BJ (cell line): ENCODE measurements at regions not wholly inside any gene's neighbourhood (a gene's known extent, or its start where the extent isn't known, plus 50 kb on each side); places are given as distances from the start of the nearest gene placed in this dataset.

ENCODE experiments used
- CTCF ChIA-PET: fragments of 350-600 bp; formaldehyde crosslinking; extraction: SDS; loops from one replicate; lab custom pipeline; 2021; ENCODE audit warnings: antibody characterized with exemption, inconsistent platforms; lab: Yijun Ruan, JAX
- POLR2A ChIA-PET: fragments of 300-600 bp; sonication (Branson Sonifier 250); formaldehyde crosslinking; extraction: SDS; loops from one replicate; lab custom pipeline; 2021; ENCODE audit warnings: antibody characterized with exemption; lab: Charles Lee
- DNase-seq: peaks from one replicate; pipeline ENCODE4 v3.0.0-alpha.2; 2011; ENCODE audit warnings: low read depth
- H3K27me3 ChIP-seq: 2 replicates; pipeline ENCODE4 v1.6.0; 2011; ENCODE audit warnings: low read length; ENCODE audit not compliant: control insufficient read depth, insufficient read depth
- H3K36me3 ChIP-seq: 2 replicates; pipeline ENCODE4 v1.5.1; 2011; ENCODE audit warnings: low read length; ENCODE audit not compliant: control insufficient read depth, insufficient read depth
- H3K4me3 ChIP-seq: 2 replicates; pipeline ENCODE4 v1.5.1; 2011; ENCODE audit warnings: low read depth, mild to moderate bottlenecking, control low read depth, low read length
- CTCF ChIP-seq: IDR thresholded peaks from 2 replicates; pipeline ENCODE4 v1.5.1; 2011; ENCODE audit warnings: low read depth, mild to moderate bottlenecking, control low read depth, inconsistent platforms, low read length, moderate library complexity; ENCODE audit not compliant: insufficient read depth

GRCh38 chr2:177338177-177338721 is 54.3 kb upstream of the AGPS start:
- H3K4me3 ChIP-seq: no peak overlapping the region
- no peaks in the 10 kb centered on the region for H3K27me3 ChIP-seq
- no peak for TF ChIP-seq CTCF
- DNase-seq: no peak
- ChIA-PET CTCF (interaction anchor here (1.2 to 7.3 kb wide), 4 partner anchors 12 to 386 kb away, joined by 5 to 90 read pairs (median 42); no protein-coding TSS in a partner anchor), POLR2A (no interaction called here)
- H3K36me3 ChIP-seq: no peaks in the 10 kb centered on the region

GRCh38 chr2:177340158-177340557 is 52.4 kb upstream of the AGPS start:
- Histone ChIP-seq H3K27me3 (no peaks in the 10 kb centered on the region), H3K36me3 (no peaks in the 10 kb centered on the region), H3K4me3 (no peak overlapping the region)
- no peak for TF ChIP-seq CTCF
- no peak for DNase-seq
- ChIA-PET POLR2A (no interaction called here), CTCF (interaction anchor here (2.0 kb wide), 1 partner anchor 10 kb away, joined by 5 read pairs; no protein-coding TSS in a partner anchor)

- TF ChIP-seq CTCF: no peak
- no peak for DNase-seq
- no peaks in the 10 kb centered on the region for H3K27me3 ChIP-seq
- ChIA-PET CTCF (interaction anchor here (1.8 kb wide), 1 partner anchor 10 kb away, joined by 4 read pairs; no protein-coding TSS in a partner anchor), POLR2A (no interaction called here)
- no peak overlapping the region for H3K4me3 ChIP-seq
- no peaks in the 10 kb centered on the region for H3K36me3 ChIP-seq
These were observed 49.8 kb upstream of the AGPS start for GRCh38 chr2:177342736-177343135.
